ACHN (cell line): ENCODE measurements at regions not wholly inside any gene's neighbourhood (a gene's known extent, or its start where the extent isn't known, plus 50 kb on each side); places are given as distances from the start of the nearest gene placed in this dataset.

Experiments used
- DNase-seq: peaks from one replicate; pipeline ENCODE4 v3.0.0-alpha.2; 2015
- in situ Hi-C: cut with HindIII; loops from 2 replicates; pipeline ENCODE4 v1.10.0; 2017; ENCODE audit warnings: low sequenced_read_pairs, low pct_ligation_motif_present, low pct_unique_long_range_greater_than_20kb

DNA sequence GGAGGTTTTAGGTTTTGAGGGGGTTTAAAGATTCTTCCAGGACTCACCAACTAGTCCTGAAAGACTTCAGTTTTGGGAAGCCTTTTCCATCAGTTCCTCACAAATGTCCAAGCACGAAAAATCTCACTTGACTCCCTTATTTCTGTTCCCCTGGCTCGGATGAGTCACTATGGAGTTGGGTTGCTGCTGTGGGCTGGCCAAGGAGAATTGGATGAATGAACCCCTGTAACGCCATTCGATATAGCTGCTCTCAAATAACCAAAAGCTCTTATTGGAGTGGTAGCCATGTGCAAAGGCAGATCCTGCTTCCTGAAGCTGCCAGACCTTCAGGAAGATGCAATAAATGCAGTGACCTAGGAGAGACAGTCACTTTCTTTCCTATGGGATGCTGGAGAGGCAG is 417.0 kb downstream of the ZNF521 start:
- in situ Hi-C loops = no loop called here
- DNase-seq = no peak

DNA sequence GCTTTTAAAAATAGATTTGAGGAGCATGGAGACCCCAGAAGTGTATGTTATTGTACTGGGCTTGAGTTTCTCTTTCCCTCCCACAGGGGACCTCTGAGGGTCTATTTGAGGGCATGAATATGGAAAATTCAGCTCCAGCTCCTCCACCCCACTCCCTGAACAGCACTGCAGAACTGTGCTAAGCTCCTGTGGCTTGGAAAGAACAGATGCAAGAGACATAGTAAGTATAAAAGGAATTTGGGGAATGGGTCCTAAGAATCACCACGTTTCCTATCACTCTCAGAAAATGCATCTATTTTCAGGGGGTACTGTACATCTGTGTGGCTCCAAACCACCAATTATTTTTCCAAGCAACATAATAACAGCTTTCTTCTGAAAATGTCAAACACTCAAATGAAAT is 416.1 kb downstream of the ZNF521 start:
- DNase-seq = no peak
- in situ Hi-C loops = no loop called here

DNA sequence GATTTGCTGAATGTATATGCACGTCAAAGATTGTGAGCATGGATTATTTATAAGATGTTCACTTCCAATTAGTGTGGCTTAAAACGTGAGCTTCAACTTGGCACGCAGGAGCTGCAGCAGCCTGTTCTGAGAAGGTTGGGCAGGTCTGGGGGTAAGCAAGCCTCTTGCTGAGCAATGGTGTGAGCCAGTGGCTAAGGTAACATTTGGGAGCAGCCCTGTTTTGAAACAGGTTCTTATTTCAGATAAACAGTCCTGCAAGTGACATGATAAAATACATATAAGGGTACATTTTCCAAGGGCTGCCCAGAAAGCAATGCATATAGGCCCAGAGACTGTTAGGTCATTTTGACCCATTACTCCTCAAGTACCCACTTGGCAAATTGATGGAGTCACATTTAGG is 415.3 kb downstream of the ZNF521 start:
- in situ Hi-C loops = no loop called here
- no peak for DNase-seq

DNA sequence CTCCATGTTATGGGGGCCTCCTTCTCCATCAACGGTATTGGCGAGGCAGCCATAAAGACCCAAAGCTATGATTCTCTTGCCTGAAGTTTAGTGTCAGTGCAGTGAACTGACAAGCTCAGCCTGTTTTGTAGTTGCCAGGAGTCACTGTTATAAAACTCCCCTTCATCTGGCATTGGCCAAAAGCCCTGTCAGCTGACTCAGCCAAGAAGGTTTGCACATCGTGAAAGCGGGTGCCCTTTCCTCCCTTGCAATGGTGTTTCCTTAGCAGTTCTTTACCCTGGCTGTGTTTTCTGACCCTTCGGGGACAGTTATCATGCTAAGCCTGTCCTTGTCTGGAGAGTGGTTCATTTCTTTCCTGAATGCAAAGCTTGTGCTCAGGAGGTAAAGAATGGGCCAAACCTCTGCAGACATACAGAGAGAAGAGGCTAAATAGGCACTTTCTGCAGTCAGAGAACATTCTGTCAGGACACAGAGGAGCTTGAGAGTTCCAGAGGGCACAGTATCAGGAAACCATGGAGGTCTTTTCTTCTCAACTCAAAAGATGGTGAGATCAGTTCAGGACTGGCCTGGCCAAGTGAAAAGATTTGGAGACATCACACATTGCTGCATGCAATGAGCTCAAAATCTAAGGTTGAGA is 414.2 kb downstream of the ZNF521 start:
- in situ Hi-C loops = no loop called here

DNA sequence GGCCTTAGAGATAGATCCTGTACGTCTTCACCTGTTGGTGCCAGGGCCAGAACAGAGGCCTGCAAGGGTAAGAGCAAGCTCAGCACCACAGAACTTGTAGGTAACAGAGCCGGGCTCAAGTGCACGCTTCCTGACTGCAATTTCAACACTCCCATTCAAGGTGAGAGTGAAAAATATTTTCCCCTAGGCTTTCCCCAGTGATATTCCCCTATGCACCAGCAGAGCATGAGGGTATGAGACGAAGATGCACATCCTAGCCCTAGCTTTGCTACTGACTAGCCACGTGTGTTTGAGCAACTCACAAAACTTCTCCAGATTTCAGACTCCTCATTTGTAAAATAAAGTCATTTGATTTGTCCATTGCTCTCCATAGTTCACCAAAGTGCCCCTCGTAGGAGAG is 411.6 kb downstream of the ZNF521 start:
- no peak for DNase-seq
- in situ Hi-C loops = no loop called here

More for the DNA sequence above, 414.2 kb downstream of the ZNF521 start:
- no peak for DNase-seq

DNA sequence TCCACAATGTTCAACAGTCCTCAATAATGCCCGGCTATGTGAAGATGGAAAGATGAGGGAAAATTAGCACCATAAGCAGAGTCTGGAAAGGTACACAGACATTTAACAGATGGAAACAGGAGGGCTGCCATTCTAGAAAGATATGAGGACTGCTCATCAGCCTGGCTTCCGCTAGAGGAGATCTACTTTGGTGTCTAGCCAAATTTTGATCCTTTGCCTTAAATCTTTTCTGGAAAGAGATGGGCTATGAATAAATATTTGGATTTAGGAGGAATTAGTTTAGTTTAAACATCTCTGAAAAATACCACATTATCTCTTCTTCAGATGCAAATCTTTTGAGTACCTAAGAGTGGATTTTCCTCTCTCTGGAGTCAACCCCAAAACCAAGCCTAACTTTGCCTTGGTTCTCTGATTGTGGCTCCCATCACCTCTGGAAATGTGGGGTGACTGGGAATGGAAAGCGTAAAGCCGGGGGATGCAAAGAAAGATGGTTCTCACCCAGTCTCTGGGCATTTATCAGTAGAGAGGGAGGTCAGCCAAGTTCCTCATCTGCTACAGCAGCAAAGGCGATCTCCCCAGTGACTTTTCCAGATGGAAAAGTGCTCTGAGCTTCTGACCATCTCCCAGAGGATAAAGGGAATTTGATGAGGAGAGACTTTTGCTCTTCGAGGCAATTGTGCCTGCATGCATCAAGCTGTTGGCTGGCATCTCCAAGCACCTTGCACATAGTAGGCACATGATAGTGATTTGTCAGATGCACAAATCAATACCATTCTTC is 410.6 kb downstream of the ZNF521 start:
- in situ Hi-C loops = no loop called here
- no peak for DNase-seq

DNA sequence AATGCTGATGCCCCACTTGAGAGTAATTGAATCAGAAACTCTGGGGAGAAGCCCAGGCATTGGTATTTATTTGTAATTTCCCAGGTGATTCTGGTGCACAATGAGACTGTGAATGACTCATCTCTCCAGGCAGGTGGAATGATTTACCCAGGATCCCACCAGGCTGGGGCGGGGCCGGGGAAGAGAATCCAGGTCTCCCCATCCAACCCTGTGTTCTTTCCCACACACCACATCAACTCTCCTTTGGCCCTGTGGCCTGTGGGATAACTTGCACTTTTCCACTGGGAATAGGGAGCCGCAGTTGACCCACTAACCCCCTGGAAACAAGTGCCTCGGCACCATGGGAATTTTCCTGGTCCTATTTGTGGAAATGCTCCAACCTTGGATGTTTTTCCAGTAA is 409.8 kb downstream of the ZNF521 start:
- in situ Hi-C loops = no loop called here
- no peak for DNase-seq

DNA sequence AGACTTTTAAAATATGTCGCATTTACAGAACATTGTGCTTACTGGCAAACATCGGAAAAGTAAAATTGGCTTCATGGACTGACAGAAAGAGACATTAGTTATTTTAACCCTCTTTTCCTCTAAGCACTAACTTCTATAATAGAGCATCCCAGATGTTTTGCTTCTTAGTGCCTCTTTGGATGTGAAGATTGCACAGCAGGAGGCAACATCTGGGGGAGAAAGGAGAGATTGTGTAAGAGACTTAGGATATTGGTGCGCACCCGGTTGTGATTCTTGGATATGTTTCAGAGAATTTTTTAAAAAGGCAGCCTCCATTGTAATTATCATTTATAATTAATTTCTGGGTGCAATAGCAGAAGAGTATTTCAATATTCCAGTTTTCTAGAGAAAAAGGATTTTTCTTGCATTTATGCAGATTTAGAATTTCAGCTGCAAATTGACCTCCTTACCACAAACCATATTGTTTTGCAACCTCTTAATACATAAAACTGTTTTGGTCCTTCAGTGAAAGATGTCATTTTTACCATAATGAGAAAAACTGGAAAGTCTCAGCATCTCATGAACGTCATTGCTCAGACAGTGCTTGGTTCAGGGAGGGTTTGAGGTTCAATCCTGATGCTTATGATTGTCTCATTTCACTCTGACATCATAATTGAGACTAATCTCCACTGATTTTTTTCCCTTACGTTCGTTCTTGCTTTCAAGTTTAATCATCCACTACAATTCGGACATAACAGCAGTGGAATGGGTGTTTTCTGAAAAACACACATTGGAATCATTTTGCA is 404.3 kb downstream of the ZNF521 start:
- in situ Hi-C loops = no loop called here
- DNase-seq = no peak

DNA sequence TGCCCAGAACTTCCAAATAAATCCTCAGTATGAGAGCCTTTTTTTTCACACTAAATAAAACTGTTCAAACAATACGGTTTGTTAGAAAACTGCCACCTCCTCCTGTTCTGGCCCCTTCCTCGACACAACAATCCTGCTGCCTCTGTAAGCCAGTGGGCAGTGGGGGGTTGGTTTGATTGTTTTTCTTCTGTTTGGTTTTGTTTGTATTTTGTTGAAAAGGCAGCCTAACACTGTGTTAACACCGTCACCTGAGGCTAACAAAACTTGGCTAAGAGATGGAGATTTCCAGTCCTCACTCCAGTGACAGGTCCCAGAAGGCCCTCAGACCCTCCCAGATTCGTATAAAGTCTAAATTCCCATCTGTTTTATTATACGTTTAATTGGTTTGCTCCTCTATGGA is 402.1 kb downstream of the ZNF521 start:
- no peak for DNase-seq
- in situ Hi-C loops = no loop called here

DNA sequence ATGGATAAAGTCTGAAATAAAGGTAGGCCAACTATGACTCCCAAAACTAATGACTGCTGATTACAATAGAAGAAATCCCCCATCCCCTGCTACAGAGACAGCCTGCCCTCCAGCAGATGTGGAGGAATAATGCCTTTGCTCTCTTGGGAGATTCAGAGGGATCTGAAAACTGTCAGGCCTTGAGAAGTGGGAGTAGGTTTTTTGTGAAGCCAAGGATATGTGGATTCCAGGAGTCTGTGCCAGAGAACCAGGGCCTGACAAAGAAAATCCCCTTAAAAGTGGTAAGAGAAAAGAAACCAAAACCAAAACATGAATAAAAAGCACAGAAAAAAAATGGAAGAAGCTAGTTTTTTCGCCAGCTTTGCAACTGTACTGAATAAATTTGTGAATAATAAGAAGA is 397.6 kb downstream of the ZNF521 start:
- no peak for DNase-seq
- in situ Hi-C loops = no loop called here

DNA sequence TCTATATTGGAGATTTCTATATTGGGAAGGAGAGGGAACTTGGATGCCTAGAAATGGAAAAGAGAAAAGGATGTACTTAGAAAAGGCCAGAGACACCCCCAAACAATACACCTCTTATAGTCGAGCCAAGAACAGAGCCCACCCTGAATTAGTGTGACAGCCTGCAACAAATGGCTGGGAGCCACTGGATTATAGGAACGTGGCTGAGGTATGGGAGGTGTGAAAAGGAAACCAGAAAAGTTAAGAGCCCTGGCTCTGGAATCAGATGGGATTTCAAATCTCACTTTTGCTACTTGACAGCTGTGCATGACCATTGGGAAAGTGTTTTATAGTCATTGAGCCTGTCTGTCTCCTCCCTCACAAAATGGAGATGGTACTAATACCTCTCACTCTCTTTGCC is 394.0 kb downstream of the ZNF521 start:
- no peak for DNase-seq
- in situ Hi-C loops = no loop called here

DNA sequence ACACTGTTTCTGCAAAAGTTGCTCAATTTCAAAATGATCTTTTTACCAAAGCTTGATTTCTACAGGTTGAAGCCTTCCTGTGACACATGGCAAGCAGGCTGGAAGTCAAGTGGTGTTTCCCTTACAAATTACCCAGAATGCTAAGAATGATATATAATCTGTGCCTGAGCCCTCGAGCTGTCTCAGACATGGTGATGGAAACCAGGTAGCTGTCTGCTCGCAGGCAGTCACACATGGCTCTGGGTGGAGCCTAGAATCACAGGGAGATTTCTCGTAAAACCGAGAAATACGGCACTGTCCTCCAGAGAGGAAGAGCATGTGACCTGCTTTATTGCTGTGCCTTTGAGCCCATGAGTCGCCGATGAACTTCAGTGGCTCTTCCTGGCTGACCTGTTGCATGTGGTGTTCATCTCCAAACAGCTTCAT is 392.9 kb downstream of the ZNF521 start:
- in situ Hi-C loops = no loop called here
- DNase-seq = no peak

DNA sequence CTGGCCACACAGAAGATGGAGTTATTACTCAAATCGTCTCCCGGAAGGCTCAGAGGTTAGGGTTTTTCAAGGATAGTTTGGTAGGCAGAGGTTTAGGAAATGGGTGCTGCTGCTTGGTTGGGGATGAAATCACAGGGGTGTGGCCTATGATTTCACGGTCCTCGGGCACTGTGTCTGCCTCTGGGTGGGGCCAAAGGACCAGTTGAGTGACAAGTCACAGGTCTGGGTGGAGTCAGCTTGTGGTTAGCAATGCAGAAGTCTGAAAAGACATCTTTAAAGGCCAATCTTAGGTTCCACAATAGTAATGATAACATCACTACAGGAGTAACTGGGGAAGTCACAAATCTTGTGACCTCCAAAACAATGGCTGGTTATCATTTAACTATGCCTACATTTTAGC is 387.8 kb downstream of the ZNF521 start:
- in situ Hi-C loops = no loop called here
- no peak for DNase-seq

DNA sequence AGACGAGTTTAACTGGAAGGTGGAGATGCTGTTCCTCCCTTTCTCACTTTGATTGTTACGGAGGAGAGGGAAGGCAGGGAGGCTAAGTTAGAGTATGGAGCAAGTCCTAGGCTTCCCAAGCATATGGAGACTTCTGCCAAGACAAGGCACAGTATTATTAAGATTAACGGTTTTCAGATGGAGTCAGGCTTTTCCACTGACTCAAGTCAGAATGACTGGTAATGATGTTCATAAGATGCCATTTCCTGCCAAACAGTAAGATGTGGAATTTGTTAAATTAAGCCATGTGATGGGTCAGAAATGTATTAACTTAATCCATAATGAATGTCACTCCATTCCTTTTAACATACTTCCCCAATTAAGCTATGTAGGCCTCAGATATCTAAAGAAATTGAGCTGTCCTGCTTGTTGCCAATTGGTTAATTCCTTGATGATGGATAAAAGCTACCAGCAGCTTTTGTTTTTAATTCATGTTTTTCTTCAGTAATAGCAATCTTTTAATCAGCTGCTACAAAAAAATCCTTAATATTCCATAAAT is 383.7 kb downstream of the ZNF521 start:
- in situ Hi-C loops = no loop called here
- no peak for DNase-seq

DNA sequence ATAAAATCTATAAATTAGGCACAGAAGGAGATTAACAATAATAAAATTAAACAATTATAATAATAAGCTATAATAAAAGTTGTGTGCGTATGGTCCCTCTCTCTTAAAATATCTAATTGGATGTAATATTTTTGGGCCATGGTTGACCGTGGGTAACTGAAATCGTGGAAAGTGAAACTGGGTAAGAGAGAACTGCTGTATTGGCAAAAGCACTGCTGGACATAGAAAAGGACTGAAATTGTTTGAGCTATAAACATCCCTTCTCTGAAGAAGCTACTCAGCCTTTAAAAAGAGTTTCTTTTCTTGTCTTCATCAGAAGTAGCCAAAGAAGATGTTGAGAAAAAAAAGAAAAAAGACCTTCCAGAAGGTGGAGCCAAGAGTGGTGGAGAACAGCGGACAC is 379.4 kb downstream of the ZNF521 start:
- no peak for DNase-seq
- in situ Hi-C loops = no loop called here

DNA sequence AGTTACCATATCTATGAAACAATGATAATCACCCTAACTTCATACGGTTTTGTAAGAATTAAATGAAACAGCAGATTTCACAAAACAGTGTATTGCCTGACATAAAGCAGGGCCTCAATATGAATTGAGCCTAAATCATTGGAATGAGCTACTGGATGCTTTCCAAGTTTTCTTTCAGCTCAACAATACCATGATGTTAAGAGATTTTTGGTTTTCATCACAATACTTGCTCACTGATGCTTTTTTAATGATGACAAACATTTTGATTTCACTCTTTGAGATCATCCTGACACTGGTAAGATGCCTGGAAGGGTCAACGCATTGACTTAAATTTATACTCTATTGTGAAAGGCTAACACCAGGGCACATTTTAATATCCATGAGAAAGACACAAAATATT is 377.5 kb downstream of the ZNF521 start:
- no peak for DNase-seq
- in situ Hi-C loops = no loop called here

DNA sequence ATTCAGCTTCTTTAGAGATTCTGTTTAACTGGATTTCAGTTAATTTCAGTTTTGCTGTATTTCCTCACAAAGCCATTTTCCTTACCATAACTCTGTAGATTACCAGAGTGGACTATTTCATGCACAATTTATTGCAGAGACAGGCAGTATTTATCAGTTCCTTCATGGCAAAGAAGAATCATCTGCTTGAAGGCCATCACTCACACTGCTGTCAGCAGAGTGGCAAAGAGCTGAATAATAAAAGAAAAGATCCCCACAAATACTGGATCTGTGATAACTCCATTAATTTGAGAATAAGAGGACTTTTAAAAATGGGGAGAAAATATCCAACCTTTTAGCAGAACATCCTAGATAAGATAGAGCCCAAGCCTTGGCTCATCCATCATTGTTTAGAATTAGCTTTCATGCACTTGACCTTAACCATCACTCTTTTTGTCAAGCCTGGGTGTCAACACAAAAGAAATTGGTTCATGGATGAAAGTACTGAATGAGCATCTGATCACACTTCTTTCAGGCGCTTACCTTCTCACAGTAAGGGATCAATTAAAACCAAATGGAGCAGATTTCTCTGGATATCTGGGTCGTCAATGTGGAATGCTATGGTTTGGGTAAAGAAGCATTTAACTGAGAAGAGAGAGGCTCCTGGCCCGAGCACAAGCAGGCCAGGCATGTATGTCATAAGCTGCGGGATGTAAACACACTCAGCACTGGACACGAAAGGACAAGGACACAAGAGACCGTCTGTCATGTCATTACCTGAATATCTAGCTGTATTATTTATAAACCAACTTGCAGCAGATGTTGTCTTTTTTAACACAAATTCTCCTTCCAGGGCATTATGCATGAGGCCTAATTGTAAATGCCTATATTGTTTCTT is 376.2 kb downstream of the ZNF521 start:
- in situ Hi-C loops = no loop called here
- no peak for DNase-seq

DNA sequence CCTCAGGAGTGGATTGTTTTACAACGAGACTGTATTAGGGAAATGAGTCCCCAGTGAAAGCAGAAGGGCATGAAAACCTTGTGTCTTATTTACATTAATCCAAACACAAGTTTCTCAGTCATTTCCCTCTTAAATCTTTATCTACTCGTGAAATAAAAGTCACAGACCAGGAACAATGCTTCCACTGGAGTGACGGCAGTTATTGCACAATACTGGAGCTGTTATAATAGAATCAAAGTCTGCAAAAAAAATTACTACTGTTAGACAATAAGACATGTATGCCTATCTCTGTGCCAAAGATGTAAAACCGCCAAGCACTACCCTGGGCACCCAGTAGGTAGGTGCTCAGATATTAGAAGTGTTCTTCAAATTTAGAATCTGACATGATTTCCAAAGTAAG is 375.5 kb downstream of the ZNF521 start:
- in situ Hi-C loops = no loop called here
- no peak for DNase-seq

DNA sequence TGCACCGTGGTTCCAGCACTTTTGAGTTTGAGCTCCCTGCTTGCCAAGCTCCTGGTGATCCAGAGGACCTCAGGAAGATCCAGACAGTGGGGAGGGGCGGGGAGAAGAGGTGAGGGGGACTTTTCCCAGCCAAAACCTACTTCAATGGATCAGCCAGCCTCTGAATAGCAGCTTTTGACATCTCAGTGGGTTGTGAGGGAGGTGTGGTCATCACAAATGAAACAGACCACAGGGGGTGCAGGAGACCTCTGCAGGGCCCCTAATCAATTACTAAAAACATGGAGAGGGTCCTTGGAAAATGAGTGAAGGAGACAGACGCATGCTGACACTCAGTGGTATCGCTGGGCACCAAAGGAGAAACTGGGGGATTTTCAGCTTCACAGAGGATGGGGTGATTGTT is 372.7 kb downstream of the ZNF521 start:
- in situ Hi-C loops = no loop called here
- no peak for DNase-seq
